ENCODE measurements at regions not wholly inside any gene's neighbourhood (a gene's known extent, or its start where the extent isn't known, plus 50 kb on each side); places are given as distances from the start of the nearest gene placed in this dataset.

GRCh38 chr4:3677748-3678070 lies 88.5 kb upstream of the ADRA2C start:
- TF ChIP-seq REST (IDR thresholded peaks at IDR 0.05; ENCODE audit: borderline replicate concordance) (no peak), CTCF (IDR thresholded peaks at IDR 0.05; ENCODE audit: poor library complexity, severe bottlenecking) (no peak), POLR2AphosphoS5 (IDR thresholded peaks at IDR 0.05) (no peak), EP300 (conservative IDR thresholded peaks at IDR 0.05; ENCODE audit: poor library complexity, severe bottlenecking) (no peak), EZH2 (IDR thresholded peaks at IDR 0.05; ENCODE audit: borderline replicate concordance, insufficient read depth, low read length, poor library complexity, severe bottlenecking) (no peak), TAF1 (IDR thresholded peaks at IDR 0.05; ENCODE audit: low read depth) (no peak), SMC3 (conservative IDR thresholded peaks at IDR 0.05; ENCODE audit: poor library complexity) (no peak)

Data from neural cell (in vitro differentiated cells).